ENCODE measurements at regions not wholly inside any gene's neighbourhood (a gene's known extent, or its start where the extent isn't known, plus 50 kb on each side); places are given as distances from the start of the nearest gene placed in this dataset.

GRCh38 chr10:129344731-129345355 lies 122.2 kb upstream of the MGMT start:
- H2BK15ac ChIP-seq (ENCODE audit: low read length): no peak overlapping the region
- H4K91ac ChIP-seq (ENCODE audit: low read depth, low read length, poor library complexity): no peak overlapping the region
- H3K4ac ChIP-seq (ENCODE audit: low read length): no peak overlapping the region
- no peaks in the 10 kb centered on the region for H3K36me3 ChIP-seq (replicated peaks in 1 of 2; ENCODE audit: control insufficient read depth in 2 of 2, insufficient read depth in 2 of 2, low read length in 2 of 2)
- H3K4me1 ChIP-seq (ENCODE audit: control insufficient read depth in 2 of 2, insufficient read depth in 1 of 2, low read depth in 1 of 2, low read length in 2 of 2): peaks cover 0 to 3% of the 10 kb centered on the region in 2 donors
- H3K4me3 ChIP-seq (ENCODE audit: low read length in 2 of 2): no peak overlapping the region
- H3K18ac ChIP-seq (ENCODE audit: low read length): peak overlapping the region; percentile 65
- no peak overlapping the region for H2BK12ac ChIP-seq (ENCODE audit: low read length)
- no peaks in the 10 kb centered on the region for H3K79me1 ChIP-seq (ENCODE audit: low read depth, low read length)
- H3K23ac ChIP-seq (ENCODE audit: low read depth, low read length, poor library complexity): no peak overlapping the region
- WGBS, 2 donors (ENCODE audit: extremely low coverage in 2 of 2, insufficient read length in 2 of 2, insufficient replicate concordance in 1 of 2): no CpG with 5 or more reads among the region's 12 CpGs
- no peak for DNase-seq (ENCODE audit: low spot score)
- no peak overlapping the region for H2BK120ac ChIP-seq (ENCODE audit: low read depth, low read length)
- no peak overlapping the region for H3K27ac ChIP-seq (replicated peaks; ENCODE audit: low read length)
- no peak overlapping the region for H3K14ac ChIP-seq (ENCODE audit: low read length)
- H3K27me3 ChIP-seq (ENCODE audit: control insufficient read depth in 3 of 3, insufficient read depth in 3 of 3, low read depth in 1 of 3, low read length in 3 of 3): no peaks in the 10 kb centered on the region
- H2AK5ac ChIP-seq (ENCODE audit: low read depth, low read length): no peak overlapping the region
- H3K9ac ChIP-seq (ENCODE audit: low read depth, low read length, poor library complexity): no peak overlapping the region
- H3K4me2 ChIP-seq (ENCODE audit: insufficient read depth, low read length, poor library complexity, severe bottlenecking): no peak overlapping the region
- no peak overlapping the region for H2AFZ ChIP-seq (ENCODE audit: low read length)
- no peak overlapping the region for H2BK5ac ChIP-seq (ENCODE audit: low read length)
- no peak overlapping the region for H4K8ac ChIP-seq (ENCODE audit: low read depth, low read length)
- H3K9me3 ChIP-seq (replicated peaks in 1 of 2; ENCODE audit: control insufficient read depth in 2 of 2, insufficient read depth in 1 of 2, low read depth in 1 of 2, low read length in 2 of 2): peaks cover 0 to 4% of the 10 kb centered on the region in 2 donors

DNA sequence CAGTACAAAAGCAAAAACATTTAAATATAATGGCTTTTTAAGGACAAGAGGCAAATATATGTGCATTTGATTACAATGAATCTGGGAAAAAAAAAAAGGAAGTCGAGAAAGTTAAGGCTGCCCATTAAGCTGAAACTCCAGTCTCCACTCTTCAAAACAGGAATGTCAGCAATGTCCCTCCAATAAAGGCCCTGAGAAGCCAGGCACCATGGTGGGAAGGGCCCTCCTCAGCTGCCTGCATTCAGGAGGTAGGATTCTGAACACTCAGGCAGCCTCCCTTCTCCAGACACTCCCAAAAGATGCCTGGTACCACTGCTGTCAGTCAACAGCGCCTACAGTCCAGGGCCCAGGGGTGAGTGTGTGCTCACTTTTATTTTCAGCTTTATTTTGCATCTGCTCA lies 121.3 kb upstream of the MGMT start:
- DNase-seq (ENCODE audit: low spot score): no peak
- no CpG with 5 or more reads among the region's 2 CpGs for WGBS, 2 donors (ENCODE audit: extremely low coverage in 2 of 2, insufficient read length in 2 of 2, insufficient replicate concordance in 1 of 2)

GRCh38 chr10:129350690-129351089 lies 116.4 kb upstream of the MGMT start:
- Histone ChIP-seq H3K9me3 (replicated peaks in 1 of 2; ENCODE audit: control insufficient read depth in 2 of 2, insufficient read depth in 1 of 2, low read depth in 1 of 2, low read length in 2 of 2) (peaks cover 0 to 2% of the 10 kb centered on the region in 2 donors), H3K4me2 (ENCODE audit: insufficient read depth, low read length, poor library complexity, severe bottlenecking) (no peak overlapping the region), H3K79me1 (ENCODE audit: low read depth, low read length) (no peaks in the 10 kb centered on the region), H3K36me3 (replicated peaks in 1 of 2; ENCODE audit: control insufficient read depth in 2 of 2, insufficient read depth in 2 of 2, low read length in 2 of 2) (no peaks in the 10 kb centered on the region), H3K27ac (replicated peaks; ENCODE audit: low read length) (no peak overlapping the region), H2BK120ac (ENCODE audit: low read depth, low read length) (no peak overlapping the region), H3K27me3 (ENCODE audit: control insufficient read depth in 3 of 3, insufficient read depth in 3 of 3, low read depth in 1 of 3, low read length in 3 of 3) (no peaks in the 10 kb centered on the region), H3K18ac (ENCODE audit: low read length) (no peak overlapping the region), H2BK5ac (ENCODE audit: low read length) (no peak overlapping the region), H4K8ac (ENCODE audit: low read depth, low read length) (no peak overlapping the region), H4K91ac (ENCODE audit: low read depth, low read length, poor library complexity) (no peak overlapping the region), H3K9ac (ENCODE audit: low read depth, low read length, poor library complexity) (no peak overlapping the region), H3K23ac (ENCODE audit: low read depth, low read length, poor library complexity) (no peak overlapping the region), H3K14ac (ENCODE audit: low read length) (no peak overlapping the region), H3K4me1 (ENCODE audit: control insufficient read depth in 2 of 2, insufficient read depth in 1 of 2, low read depth in 1 of 2, low read length in 2 of 2) (peaks cover 0 to 3% of the 10 kb centered on the region in 2 donors), H2AK5ac (ENCODE audit: low read depth, low read length) (no peak overlapping the region), H3K4ac (ENCODE audit: low read length) (no peak overlapping the region), H3K4me3 (ENCODE audit: low read length in 2 of 2) (no peak overlapping the region), H2BK12ac (ENCODE audit: low read length) (no peak overlapping the region), H2BK15ac (ENCODE audit: low read length) (no peak overlapping the region), H2AFZ (ENCODE audit: low read length) (no peak overlapping the region)
- WGBS, 2 donors (ENCODE audit: extremely low coverage in 2 of 2, insufficient read length in 2 of 2, insufficient replicate concordance in 1 of 2): no CpG with 5 or more reads among the region's 11 CpGs
- DNase-seq (ENCODE audit: low spot score): no peak

More for the DNA sequence above, 121.3 kb upstream of the MGMT start:
- Histone ChIP-seq H4K8ac (ENCODE audit: low read depth, low read length) (no peak overlapping the region), H2BK120ac (ENCODE audit: low read depth, low read length) (no peak overlapping the region), H3K9me3 (replicated peaks in 1 of 2; ENCODE audit: control insufficient read depth in 2 of 2, insufficient read depth in 1 of 2, low read depth in 1 of 2, low read length in 2 of 2) (peaks cover 0 to 4% of the 10 kb centered on the region in 2 donors), H2AK5ac (ENCODE audit: low read depth, low read length) (no peak overlapping the region), H3K4me2 (ENCODE audit: insufficient read depth, low read length, poor library complexity, severe bottlenecking) (no peak overlapping the region), H3K18ac (ENCODE audit: low read length) (no peak overlapping the region), H3K36me3 (replicated peaks in 1 of 2; ENCODE audit: control insufficient read depth in 2 of 2, insufficient read depth in 2 of 2, low read length in 2 of 2) (no peaks in the 10 kb centered on the region), H2AFZ (ENCODE audit: low read length) (no peak overlapping the region), H3K4ac (ENCODE audit: low read length) (no peak overlapping the region), H3K14ac (ENCODE audit: low read length) (no peak overlapping the region), H2BK5ac (ENCODE audit: low read length) (no peak overlapping the region), H2BK12ac (ENCODE audit: low read length) (no peak overlapping the region), H2BK15ac (ENCODE audit: low read length) (no peak overlapping the region), H3K27me3 (ENCODE audit: control insufficient read depth in 3 of 3, insufficient read depth in 3 of 3, low read depth in 1 of 3, low read length in 3 of 3) (no peaks in the 10 kb centered on the region), H3K9ac (ENCODE audit: low read depth, low read length, poor library complexity) (no peak overlapping the region), H3K27ac (replicated peaks; ENCODE audit: low read length) (no peak overlapping the region), H3K23ac (ENCODE audit: low read depth, low read length, poor library complexity) (no peak overlapping the region), H3K4me3 (ENCODE audit: low read length in 2 of 2) (no peak overlapping the region), H4K91ac (ENCODE audit: low read depth, low read length, poor library complexity) (no peak overlapping the region), H3K4me1 (ENCODE audit: control insufficient read depth in 2 of 2, insufficient read depth in 1 of 2, low read depth in 1 of 2, low read length in 2 of 2) (peaks cover 0 to 3% of the 10 kb centered on the region in 2 donors), H3K79me1 (ENCODE audit: low read depth, low read length) (no peaks in the 10 kb centered on the region)

- no peak overlapping the region for H2AFZ ChIP-seq (ENCODE audit: low read length)
- no peak overlapping the region for H3K23ac ChIP-seq (ENCODE audit: low read depth, low read length, poor library complexity)
- no peak overlapping the region for H2BK12ac ChIP-seq (ENCODE audit: low read length)
- no peaks in the 10 kb centered on the region for H3K27me3 ChIP-seq (ENCODE audit: control insufficient read depth in 3 of 3, insufficient read depth in 3 of 3, low read depth in 1 of 3, low read length in 3 of 3)
- no peak overlapping the region for H2BK15ac ChIP-seq (ENCODE audit: low read length)
- no peak overlapping the region for H2AK5ac ChIP-seq (ENCODE audit: low read depth, low read length)
- no peaks in the 10 kb centered on the region for H3K4me1 ChIP-seq (ENCODE audit: control insufficient read depth in 2 of 2, insufficient read depth in 1 of 2, low read depth in 1 of 2, low read length in 2 of 2)
- H3K18ac ChIP-seq (ENCODE audit: low read length): no peak overlapping the region
- no peak overlapping the region for H3K4me3 ChIP-seq (ENCODE audit: low read length in 2 of 2)
- H3K27ac ChIP-seq (replicated peaks; ENCODE audit: low read length): no peak overlapping the region
- H3K14ac ChIP-seq (ENCODE audit: low read length): no peak overlapping the region
- no peak overlapping the region for H4K8ac ChIP-seq (ENCODE audit: low read depth, low read length)
- no peak overlapping the region for H2BK5ac ChIP-seq (ENCODE audit: low read length)
- no peak overlapping the region for H3K9ac ChIP-seq (ENCODE audit: low read depth, low read length, poor library complexity)
- H3K9me3 ChIP-seq (replicated peaks in 1 of 2; ENCODE audit: control insufficient read depth in 2 of 2, insufficient read depth in 1 of 2, low read depth in 1 of 2, low read length in 2 of 2): peaks cover 0 to 4% of the 10 kb centered on the region in 2 donors
- H3K4me2 ChIP-seq (ENCODE audit: insufficient read depth, low read length, poor library complexity, severe bottlenecking): no peak overlapping the region
- no peak overlapping the region for H3K4ac ChIP-seq (ENCODE audit: low read length)
- H3K79me1 ChIP-seq (ENCODE audit: low read depth, low read length): no peaks in the 10 kb centered on the region
- no peak for DNase-seq (ENCODE audit: low spot score)
- no peak overlapping the region for H4K91ac ChIP-seq (ENCODE audit: low read depth, low read length, poor library complexity)
- H3K36me3 ChIP-seq (replicated peaks in 1 of 2; ENCODE audit: control insufficient read depth in 2 of 2, insufficient read depth in 2 of 2, low read length in 2 of 2): no peaks in the 10 kb centered on the region
- H2BK120ac ChIP-seq (ENCODE audit: low read depth, low read length): no peak overlapping the region
- no CpG with 5 or more reads among the region's 16 CpGs for WGBS, 2 donors (ENCODE audit: extremely low coverage in 2 of 2, insufficient read length in 2 of 2, insufficient replicate concordance in 1 of 2)
Observed at GRCh38 chr10:129353101-129353500, 113.9 kb upstream of the MGMT start.

All from neuronal stem cell (in vitro differentiated cells).